HG03060 (cell line): ENCODE measurements at regions not wholly inside any gene's neighbourhood (a gene's known extent, or its start where the extent isn't known, plus 50 kb on each side); places are given as distances from the start of the nearest gene placed in this dataset.

Experiments
- ATAC-seq: cut with Tn5 transposase; IDR thresholded peaks from one replicate; pipeline ENCODE4 v1.9.1; 2021; ENCODE audit warnings: low read depth, moderate number of reproducible peaks; ENCODE audit not compliant: unreplicated experiment

GRCh38 chr5:162484095-162484494 lies 416.5 kb downstream of the GABRG2 start:
- ATAC-seq, result no peak

- no peak for ATAC-seq
Observed at GRCh38 chr5:162484986-162485385, 417.4 kb downstream of the GABRG2 start.

- ATAC-seq, result no peak
Observed at GRCh38 chr5:162485666-162486292, 418.2 kb downstream of the GABRG2 start.

DNA sequence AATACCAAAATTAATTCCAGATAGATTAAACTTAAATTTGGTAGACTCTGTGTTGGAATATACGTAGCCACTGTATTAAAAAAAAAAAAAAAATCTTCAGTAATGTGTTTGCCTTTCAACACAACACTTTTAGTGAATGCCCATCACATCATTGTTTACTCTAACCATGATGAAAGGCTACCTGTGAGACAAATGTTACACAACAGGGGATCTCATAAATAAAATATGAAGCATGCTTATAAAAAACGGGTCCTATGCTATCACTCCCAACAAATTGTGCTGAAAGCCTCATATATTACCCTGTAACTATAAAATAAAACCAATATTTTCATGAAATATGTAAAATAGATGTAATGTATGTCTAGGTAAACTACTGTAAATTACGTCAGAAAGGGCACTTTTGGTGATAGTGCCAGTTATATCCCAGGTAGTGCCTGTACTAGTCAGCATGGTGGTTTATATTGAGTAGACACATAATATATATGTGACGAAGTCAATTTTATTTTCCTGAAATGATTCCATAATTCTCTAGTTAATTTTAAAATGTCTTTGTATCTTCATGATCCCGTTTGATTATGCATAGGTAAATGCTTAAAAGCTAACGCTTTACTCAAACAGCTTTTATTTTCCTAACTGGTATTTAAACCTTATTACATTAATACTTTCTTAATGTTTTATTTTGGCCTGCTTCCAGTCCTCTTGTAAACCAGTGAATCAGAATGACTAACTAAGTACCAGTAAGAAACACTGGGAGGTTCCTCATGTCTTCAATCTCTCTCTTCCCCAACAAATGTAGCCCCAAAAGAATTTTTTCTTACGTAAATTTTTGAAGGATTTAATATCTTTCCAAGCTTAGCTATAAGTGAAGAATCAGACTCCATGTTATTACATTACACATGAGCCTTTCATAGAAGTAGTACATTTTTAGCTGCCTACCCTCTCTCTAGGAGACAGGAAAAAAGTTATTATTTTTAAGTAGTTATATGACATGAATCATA lies 420.3 kb downstream of the GABRG2 start:
- no peak for ATAC-seq

- peak; percentile 77 for ATAC-seq
Observed at GRCh38 chr5:162496100-162496808, 428.7 kb downstream of the GABRG2 start.

DNA sequence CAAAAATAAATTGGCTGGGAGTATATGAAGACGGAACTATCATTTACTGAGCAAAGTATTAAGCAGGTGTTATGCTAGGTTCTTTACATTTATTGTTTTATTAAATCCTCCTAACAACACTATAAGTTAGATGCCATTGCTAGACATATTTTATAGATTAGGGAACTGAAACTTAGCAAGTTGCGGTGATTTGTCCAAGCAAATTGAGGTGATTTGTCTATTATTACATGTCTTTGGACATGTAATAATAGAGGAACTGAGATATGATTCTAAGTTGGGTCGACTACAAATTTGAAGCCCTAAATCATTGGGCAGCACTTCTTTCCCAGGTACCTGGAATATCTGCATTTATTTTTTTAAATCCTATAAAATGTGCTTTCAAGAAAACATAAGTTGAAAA lies 429.9 kb downstream of the GABRG2 start:
- ATAC-seq, result no peak

GRCh38 chr5:162502780-162503179 lies 435.2 kb downstream of the GABRG2 start:
- no peak for ATAC-seq

GRCh38 chr5:162503796-162504195 lies 436.2 kb downstream of the GABRG2 start:
- ATAC-seq, result no peak

- ATAC-seq, result no peak
Observed at GRCh38 chr5:162512935-162513565, 445.5 kb downstream of the GABRG2 start.

DNA sequence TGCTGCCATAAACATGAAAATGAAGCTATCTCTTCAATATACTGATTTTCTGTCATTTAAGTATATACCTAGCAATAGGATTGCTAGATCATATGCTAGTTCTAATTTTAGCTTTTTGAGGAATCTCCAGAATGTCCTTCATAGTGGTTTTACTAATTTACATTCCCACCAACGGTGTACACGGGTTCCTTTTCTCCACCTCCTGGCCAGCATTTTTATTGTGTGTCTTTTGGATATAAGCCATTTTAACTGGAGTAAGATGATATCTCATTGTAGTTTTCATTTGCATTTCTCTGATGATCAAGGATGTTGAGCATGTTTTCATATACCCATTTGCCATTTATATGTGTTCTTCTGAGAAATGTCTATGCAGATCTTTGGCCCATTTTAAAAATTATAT lies 446.5 kb downstream of the GABRG2 start:
- no peak for ATAC-seq

DNA sequence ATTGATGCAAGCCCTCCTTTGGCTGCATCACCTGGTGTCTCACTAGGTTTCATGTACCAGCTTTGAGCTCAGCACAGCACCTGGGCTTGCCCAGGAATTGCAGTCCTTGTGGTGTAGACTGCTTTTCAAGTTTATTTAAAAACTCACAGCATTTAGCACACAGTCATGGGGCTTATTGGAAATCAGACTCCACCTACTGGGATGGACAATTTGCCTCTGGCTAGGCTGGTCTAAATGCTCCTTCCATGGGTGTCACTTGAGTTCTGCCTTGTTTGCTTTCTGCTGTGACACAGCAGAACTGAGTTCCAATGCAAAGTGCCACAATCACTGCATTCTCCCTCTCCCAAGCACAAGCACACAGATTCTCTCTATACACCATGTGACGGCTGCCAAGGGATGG lies 453.3 kb downstream of the GABRG2 start:
- no peak for ATAC-seq

GRCh38 chr5:162529209-162529608 lies 461.6 kb downstream of the GABRG2 start:
- ATAC-seq, result no peak

GRCh38 chr5:162529886-162530285 lies 462.3 kb downstream of the GABRG2 start:
- ATAC-seq, result no peak

DNA sequence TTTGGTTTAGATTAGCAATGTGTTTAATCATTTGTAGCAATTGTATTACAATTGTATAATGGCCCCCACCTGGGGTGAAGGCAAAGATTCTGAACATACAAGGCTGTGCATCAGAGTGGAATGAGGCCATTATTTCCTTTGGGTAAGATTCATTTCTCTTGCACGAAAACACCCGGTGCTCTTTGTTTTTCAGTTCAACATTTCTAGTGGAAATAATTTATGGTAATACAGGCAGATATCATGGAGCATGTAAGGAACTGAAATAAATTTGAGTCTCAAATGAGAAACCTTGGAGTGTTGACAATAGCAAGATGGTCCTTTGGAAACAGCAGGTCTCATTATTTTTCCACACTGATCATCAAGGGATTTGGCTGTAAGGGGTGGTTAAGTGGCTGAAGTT lies 475.9 kb downstream of the GABRG2 start:
- no peak for ATAC-seq

- ATAC-seq, result no peak
Observed at GRCh38 chr5:162544905-162545304, 477.3 kb downstream of the GABRG2 start.

- ATAC-seq, result no peak
Observed at GRCh38 chr5:162550236-162550635, 482.7 kb downstream of the GABRG2 start.

DNA sequence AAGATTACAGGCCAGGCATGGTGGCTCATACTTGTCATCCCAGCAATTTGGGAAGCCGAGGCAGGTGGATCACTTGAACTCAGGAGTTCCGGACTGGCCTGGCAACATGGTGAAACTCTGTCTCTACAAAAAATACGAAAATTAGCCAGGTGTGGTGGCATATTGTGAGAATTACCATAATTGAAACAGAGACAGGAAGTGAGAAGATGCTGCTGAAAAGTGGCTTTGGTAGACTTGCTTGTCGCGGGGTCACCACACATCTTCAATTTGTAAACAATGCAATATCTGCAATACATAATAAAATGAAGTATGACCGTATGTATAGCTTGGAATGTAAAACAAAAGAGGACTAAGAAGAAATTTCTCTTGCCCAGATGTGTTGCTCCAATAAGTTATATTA lies 490.5 kb downstream of the GABRG2 start:
- ATAC-seq, result no peak

- ATAC-seq, result no peak
Observed at GRCh38 chr5:162567644-162568043, 500.1 kb downstream of the GABRG2 start.

DNA sequence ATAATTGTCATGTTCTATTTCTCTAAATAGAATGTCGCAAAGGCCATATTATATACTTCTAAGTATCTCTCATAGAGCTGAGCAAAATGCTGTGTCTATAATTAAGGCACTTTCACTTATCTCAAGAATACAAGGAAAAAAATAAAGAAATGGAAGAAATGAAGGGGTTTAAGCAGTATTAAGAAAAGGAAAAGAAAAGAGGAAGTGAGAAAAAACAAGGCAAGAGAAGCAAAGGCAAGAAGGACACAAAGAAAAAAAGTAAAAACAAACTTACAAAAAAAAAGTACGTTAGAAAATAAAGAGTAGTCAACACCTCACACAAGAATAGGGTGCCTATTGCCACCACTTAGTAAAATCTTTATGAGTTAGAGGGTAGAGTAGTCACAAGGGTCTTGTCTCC lies 506.2 kb downstream of the GABRG2 start:
- no peak for ATAC-seq

DNA sequence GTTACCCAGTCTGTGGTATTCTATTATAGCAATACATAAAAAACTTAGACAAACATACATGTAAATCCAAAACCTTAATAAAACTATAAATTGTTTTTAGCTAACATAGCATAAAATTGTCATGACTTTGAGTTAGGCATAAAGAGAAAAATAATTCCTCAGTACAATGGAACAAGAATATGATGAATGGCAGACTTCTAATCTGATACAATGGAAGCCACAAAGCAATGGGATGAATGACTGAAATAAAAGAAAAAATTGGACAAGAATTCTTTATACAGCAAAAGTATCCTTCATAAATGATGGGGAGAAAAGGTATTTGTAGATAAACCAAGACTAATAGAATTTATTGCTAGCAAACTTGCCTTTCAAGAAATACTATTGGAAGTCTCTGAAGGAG lies 524.2 kb downstream of the GABRG2 start:
- no peak for ATAC-seq

- ATAC-seq, result peak; percentile 57
Observed at GRCh38 chr5:162593881-162594280, 526.3 kb downstream of the GABRG2 start.
